IPS-15b (cell line): ENCODE measurements at regions not wholly inside any gene's neighbourhood (a gene's known extent, or its start where the extent isn't known, plus 50 kb on each side); places are given as distances from the start of the nearest gene placed in this dataset.
"Not testable (repeated sequence)": the region's sequence is repeated elsewhere in the genome, so short reads cannot be mapped to it uniquely, and the experiment has no call there.

Source experiments
- H3K27me3 ChIP-seq: one replicate; pipeline ENCODE4 v1.6.1; 2013; ENCODE audit warnings: low read length; ENCODE audit not compliant: control insufficient read depth, insufficient read depth
- H3K36me3 ChIP-seq: one replicate; pipeline ENCODE4 v1.6.1; 2013; ENCODE audit warnings: low read length; ENCODE audit not compliant: control insufficient read depth, insufficient read depth
- H3K4me1 ChIP-seq: one replicate; pipeline ENCODE4 v1.6.1; 2013; ENCODE audit warnings: mild to moderate bottlenecking, low read length; ENCODE audit not compliant: control insufficient read depth, insufficient read depth
- H3K4me3 ChIP-seq: one replicate; pipeline ENCODE4 v1.5.1; 2013; ENCODE audit warnings: low read depth, low read length
- H3K9ac ChIP-seq: one replicate; pipeline ENCODE4 v1.6.1; 2013; ENCODE audit warnings: low read depth, mild to moderate bottlenecking, low read length
- H3K9me3 ChIP-seq: one replicate; pipeline ENCODE4 v1.6.1; 2013; ENCODE audit warnings: mild to moderate bottlenecking, low read length; ENCODE audit not compliant: control insufficient read depth, insufficient read depth

DNA sequence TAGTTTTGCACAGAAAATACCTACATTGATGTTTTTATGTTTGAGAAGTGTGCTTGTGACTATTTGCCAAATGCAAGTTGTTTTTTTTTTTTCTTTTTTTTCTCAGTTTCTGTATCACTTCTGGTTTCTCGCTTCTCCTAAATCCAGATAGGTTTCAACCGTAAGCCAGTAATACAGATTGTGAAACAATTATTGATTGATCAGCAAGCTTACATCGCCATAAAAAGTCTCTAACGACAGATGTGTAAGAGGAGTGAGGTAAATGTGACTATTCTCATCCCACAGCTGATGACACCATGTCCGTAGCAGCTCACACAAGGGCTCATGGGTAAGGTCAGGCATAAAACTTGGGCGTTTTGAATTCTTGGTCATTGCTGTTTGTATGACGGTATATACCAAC, 202.8 kb upstream of the AKR1E2 start:
- Histone ChIP-seq H3K27me3 (no peaks in the 10 kb centered on the region), H3K9me3 (no peaks in the 10 kb centered on the region), H3K9ac (no peak overlapping the region), H3K4me3 (no peak overlapping the region), H3K4me1 (no peaks in the 10 kb centered on the region), H3K36me3 (peaks cover 2% of the 10 kb centered on the region)

DNA sequence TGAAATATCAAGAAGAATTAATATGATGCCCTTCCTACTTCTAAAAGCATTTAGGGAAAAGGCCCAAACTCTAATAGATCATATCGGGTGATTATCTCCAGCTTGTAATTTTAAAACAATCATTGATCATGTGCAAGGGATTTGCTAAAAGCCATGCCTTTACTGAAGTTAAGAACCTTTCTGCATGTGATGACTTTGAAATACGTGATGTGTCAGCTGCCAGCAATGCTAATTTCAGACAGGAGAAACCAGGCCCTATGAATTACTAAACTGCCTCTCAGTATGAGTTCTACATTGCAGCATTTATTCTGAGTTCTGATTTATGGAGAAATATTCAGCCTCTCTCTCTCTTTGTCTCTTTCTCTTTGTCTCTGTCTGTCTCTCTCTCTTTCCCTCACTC, 203.6 kb upstream of the AKR1E2 start:
- Histone ChIP-seq H3K4me1 (no peaks in the 10 kb centered on the region), H3K4me3 (no peak overlapping the region), H3K9me3 (no peaks in the 10 kb centered on the region), H3K36me3 (peaks cover 2% of the 10 kb centered on the region), H3K9ac (no peak overlapping the region), H3K27me3 (no peaks in the 10 kb centered on the region)

DNA sequence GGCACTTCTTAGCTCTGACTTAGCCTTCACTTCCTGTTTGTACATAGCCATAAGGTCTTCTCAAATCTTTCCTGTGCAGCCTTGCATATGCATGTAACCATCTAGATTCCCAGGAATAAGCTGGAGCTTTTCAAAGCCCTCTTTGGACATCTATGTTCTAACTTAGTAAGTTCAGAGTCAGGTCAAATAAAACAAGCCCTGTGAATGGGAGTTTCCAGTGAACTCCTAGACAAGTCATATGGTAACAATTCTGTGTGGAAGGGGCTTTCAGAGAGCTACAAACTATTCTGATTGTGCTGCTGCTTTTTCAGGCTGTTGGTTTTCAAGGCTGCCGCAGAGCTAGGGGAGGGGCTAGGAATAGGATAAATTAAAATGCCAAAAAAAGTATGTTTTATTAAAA, 208.4 kb upstream of the AKR1E2 start:
- Histone ChIP-seq H3K9ac (no peak overlapping the region), H3K27me3 (no peaks in the 10 kb centered on the region), H3K9me3 (no peaks in the 10 kb centered on the region), H3K4me1 (no peaks in the 10 kb centered on the region), H3K36me3 (peaks cover 2% of the 10 kb centered on the region), H3K4me3 (no peak overlapping the region)

DNA sequence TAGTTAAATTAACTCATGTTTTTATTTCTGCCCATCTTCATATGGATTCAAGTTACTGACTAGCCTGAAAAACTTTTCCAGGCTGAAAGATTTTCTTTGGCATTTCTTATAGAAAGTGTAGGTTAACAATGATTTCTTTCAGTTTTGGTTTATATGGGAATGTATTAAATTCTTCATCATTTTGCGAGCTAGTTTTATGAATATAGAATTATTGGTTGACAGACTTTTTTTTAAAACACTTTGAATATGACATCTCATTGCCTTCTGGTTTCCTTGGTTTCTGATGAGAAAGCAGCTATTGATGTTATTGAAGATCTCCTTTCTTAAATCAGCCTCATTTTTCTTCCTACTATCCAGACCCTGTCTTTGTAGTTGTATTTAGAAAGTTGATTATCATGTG, 211.0 kb upstream of the AKR1E2 start:
- Histone ChIP-seq H3K4me1 (no peaks in the 10 kb centered on the region), H3K27me3 (no peaks in the 10 kb centered on the region), H3K9ac (no peak overlapping the region), H3K9me3 (no peaks in the 10 kb centered on the region), H3K4me3 (no peak overlapping the region), H3K36me3 (peaks cover under 1% of the 10 kb centered on the region)

DNA sequence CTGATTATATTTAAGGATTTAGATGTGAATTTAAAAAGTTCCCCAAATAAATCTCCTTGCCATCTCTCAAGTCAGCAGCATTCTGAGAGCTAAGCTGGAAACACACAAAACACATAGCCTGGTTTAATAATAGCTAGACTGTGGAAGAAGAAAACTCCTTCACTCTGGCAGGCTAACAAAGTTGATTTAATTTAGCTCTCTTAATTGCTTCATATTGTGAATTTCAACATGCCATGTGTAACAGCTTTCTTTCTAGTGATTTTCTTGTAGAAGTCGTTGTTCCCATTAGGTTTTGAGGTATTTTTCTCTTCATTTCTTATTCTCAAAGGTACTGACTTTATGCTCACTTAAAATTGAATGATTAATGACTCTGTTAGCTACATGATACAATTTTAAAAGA, 216.8 kb upstream of the AKR1E2 start:
- Histone ChIP-seq H3K4me3 (no peak overlapping the region), H3K36me3 (no peaks in the 10 kb centered on the region), H3K9ac (no peak overlapping the region), H3K9me3 (no peaks in the 10 kb centered on the region), H3K27me3 (no peaks in the 10 kb centered on the region), H3K4me1 (no peaks in the 10 kb centered on the region)

DNA sequence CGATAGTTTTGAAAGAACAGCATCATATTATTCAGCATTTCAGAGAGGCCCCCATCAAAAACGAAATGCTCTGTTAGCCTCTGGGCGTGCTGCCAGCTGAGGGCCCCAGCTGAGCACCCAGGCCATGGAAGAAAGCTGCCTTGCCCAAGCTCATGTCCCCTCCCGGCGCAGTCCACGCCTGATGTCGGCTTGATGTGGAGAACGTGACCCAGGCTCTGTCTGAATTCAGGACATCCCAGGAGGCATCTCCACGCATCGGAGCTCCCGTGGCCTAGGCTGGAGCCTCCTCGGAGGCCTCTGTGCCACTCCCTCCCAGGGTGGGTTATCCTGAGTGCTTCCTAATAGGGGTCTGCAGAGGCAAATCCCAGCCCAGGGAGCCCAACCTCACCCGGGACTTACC, 218.3 kb upstream of the AKR1E2 start:
- H3K4me3 ChIP-seq: no peak overlapping the region
- no peaks in the 10 kb centered on the region for H3K4me1 ChIP-seq
- no peak overlapping the region for H3K9ac ChIP-seq
- no peaks in the 10 kb centered on the region for H3K9me3 ChIP-seq
- no peaks in the 10 kb centered on the region for H3K27me3 ChIP-seq
- H3K36me3 ChIP-seq: no peaks in the 10 kb centered on the region

DNA sequence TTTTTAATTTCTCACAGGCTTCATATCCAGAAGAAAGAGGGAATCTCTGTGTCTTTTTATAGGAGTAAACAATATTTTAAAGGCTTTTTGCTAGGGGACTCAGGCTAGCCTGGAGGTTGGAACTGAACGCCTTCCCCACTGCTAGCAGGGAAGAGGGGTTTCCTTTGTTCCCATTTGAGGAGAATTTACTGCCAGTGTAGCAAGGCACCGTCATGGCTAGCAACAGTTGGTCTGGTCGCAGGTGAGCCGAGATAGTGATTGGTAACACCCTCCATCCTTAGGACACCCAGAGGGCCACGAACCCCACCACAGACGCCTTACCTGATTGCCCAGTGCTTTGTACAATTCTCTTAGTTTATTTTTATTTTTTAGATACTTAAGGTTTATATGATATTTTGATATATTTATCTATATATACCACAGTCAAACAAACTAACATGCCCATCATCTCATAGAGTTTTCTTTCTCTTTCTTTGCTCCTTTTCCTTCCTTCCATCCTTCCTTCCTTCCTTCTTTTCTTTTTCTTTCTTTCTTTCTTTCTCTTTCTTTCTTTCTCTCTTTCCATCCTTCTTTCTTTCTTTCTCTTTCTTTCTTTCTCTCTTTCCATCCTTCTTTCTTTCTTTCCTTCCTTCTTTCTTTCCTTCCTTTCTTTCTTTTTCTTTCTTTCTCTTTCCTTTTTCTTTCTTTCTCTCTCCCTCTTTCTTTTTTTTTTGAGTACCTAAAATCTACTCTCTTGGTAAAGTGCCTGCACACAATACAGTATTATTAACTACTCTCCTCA, 219.0 kb upstream of the AKR1E2 start:
- H3K9me3 ChIP-seq: no peaks in the 10 kb centered on the region
- H3K9ac ChIP-seq: no peak overlapping the region
- H3K27me3 ChIP-seq: no peaks in the 10 kb centered on the region
- no peak overlapping the region for H3K4me3 ChIP-seq
- no peaks in the 10 kb centered on the region for H3K4me1 ChIP-seq
- no peaks in the 10 kb centered on the region for H3K36me3 ChIP-seq

DNA sequence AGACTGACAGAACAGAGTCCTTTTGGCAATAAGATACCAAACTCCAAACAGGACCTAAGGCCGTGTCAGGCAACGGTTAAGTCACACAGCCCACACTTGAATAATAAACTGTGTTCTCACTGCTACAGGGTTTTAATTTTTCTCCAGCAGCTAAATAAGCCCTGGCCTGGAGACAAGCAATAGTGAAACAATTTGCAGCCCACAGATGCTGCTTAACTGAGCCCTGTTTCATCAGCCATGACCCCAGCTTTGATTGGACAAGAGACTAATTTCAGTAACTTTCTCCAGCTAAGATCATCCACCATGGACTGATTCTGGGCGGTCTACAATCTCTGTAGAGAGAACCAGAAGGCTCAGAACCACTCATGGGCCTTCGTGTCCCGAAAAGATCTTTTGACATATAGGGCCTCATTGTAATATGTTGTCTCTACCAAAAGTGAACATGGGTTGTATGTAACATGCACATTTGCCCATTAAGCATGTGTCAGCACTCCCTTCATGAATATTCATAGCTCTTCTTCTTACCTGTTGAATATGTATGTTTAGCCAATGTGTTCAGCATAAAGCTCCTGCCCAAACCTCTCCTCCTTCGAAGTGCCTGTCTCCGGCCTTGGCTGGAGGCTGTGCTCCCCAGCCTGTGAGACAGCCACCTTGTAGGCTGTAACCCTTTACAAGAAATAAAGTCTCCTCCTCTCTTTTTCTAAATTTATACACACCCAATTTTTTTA, 223.1 kb upstream of the AKR1E2 start:
- no peak overlapping the region for H3K9ac ChIP-seq
- no peak overlapping the region for H3K4me3 ChIP-seq
- no peaks in the 10 kb centered on the region for H3K27me3 ChIP-seq
- H3K4me1 ChIP-seq: no peaks in the 10 kb centered on the region
- no peaks in the 10 kb centered on the region for H3K36me3 ChIP-seq
- H3K9me3 ChIP-seq: no peaks in the 10 kb centered on the region

DNA sequence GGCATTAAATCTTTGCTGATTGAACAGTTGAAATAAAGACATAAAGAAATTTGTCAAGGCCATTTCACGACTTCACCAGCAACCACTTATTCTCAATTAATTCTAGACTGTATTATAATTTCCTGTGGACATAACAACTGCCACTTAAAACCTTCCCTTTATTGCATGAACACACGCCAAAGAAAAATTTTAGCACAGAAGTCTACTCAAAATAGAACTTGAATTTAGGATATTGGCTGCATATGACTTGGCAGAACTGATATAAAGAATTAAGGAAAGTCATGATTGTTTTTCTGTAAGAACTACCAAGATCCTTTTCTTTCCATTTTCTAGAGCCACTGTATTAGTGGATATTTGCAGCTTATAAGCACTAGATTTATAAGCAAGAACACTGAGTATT, 226.5 kb upstream of the AKR1E2 start:
- Histone ChIP-seq H3K9me3 (no peaks in the 10 kb centered on the region), H3K27me3 (no peaks in the 10 kb centered on the region), H3K4me1 (no peaks in the 10 kb centered on the region), H3K4me3 (no peak overlapping the region), H3K9ac (no peak overlapping the region), H3K36me3 (no peaks in the 10 kb centered on the region)

DNA sequence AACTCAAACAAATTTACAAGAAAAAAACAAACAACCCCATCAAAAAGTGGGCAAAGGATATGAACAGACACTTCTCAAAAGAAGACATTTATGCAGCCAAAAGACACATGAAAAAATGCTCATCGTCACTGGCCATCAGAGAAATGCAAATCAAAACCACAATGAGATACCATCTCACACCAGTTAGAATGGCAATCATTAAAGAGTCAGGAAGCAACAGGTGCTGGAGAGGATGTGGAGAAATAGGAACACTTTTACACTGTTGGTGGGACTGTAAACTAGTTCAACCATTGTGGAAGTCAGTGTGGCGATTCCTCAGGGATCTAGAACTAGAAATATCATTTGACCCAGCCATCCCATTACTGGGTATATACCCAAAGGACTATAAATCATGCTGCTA, 228.1 kb upstream of the AKR1E2 start:
- not testable (repeated sequence) for H3K27me3 ChIP-seq, H3K4me1 ChIP-seq, H3K9ac ChIP-seq, H3K9me3 ChIP-seq, H3K4me3 ChIP-seq, H3K36me3 ChIP-seq

DNA sequence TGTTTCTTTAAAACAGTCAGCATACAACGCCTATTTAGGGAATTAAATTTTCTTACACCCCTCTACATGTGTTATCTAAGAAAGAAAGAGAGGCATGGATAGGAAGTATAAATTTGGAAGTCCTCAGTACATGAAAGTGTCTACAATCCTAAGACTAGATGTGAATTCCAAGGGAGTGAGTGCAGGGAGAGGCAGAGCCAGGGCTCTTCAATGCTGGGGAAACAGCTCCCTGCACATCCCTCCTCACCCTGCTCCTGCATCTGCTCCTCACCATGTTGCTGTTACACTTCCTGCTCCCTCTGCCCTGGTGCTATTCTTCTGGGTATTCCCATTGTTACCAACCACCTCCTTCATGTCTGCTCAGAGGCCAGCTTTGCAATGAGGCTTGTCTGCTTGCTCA, 229.1 kb upstream of the AKR1E2 start:
- Histone ChIP-seq H3K9ac (no peak overlapping the region), H3K9me3 (no peaks in the 10 kb centered on the region), H3K4me1 (no peaks in the 10 kb centered on the region), H3K36me3 (no peaks in the 10 kb centered on the region), H3K27me3 (no peaks in the 10 kb centered on the region), H3K4me3 (no peak overlapping the region)

DNA sequence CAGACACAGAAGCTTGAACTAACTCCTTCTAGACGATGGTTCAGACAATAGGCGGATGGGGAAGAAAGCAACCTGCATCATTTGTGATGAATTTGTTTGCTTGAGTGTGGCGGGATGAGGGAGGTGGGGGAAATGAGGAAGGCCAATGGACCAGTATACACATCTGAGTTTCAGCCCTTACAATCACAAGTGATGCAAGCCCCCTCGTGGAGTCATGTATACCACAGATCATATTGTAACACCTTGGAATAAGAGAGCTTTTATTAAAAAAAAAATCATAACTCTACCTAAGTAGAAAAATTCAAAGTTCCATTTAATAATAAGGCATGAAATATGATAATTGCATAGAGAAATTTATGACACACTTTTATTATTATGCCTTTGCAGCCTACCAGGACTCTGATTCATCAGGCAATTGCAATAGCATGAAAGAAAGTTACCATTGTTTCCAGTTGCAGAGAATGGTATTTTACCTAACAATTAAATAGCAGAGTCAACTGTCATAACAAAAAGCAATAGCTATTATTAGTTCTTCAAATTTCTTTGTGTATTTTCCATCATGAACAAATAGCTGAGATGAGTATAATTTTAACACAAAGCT, 230.2 kb upstream of the AKR1E2 start:
- Histone ChIP-seq H3K4me3 (no peak overlapping the region), H3K36me3 (no peaks in the 10 kb centered on the region), H3K9me3 (no peaks in the 10 kb centered on the region), H3K27me3 (no peaks in the 10 kb centered on the region), H3K4me1 (no peaks in the 10 kb centered on the region), H3K9ac (no peak overlapping the region)
